ENCODE measurements at regions not wholly inside any gene's neighbourhood (a gene's known extent, or its start where the extent isn't known, plus 50 kb on each side); places are given as distances from the start of the nearest gene placed in this dataset.

- no peaks in the 10 kb centered on the region for H3K4me1 ChIP-seq (ENCODE audit: control insufficient read depth, low read depth, low read length)
- H3K36me3 ChIP-seq (ENCODE audit: control insufficient read depth, low read depth, low read length), result no peaks in the 10 kb centered on the region
- H3K27ac ChIP-seq (ENCODE audit: low read length), result no peak overlapping the region
- no peak overlapping the region for H3K9ac ChIP-seq (ENCODE audit: low read length)
- no peak overlapping the region for H3K4me3 ChIP-seq (ENCODE audit: low read length)
- H3K9me3 ChIP-seq (ENCODE audit: control insufficient read depth, low read depth, low read length), result no peaks in the 10 kb centered on the region
- no peaks in the 10 kb centered on the region for H3K27me3 ChIP-seq (ENCODE audit: control insufficient read depth, insufficient read depth, low read length)
Measured at GRCh38 chr6:21382821-21383449, 210.6 kb upstream of the SOX4 start.

- no peak overlapping the region for H3K27ac ChIP-seq (ENCODE audit: low read length)
- H3K4me1 ChIP-seq (ENCODE audit: control insufficient read depth, low read depth, low read length), result no peaks in the 10 kb centered on the region
- no peak overlapping the region for H3K4me3 ChIP-seq (ENCODE audit: low read length)
- no peaks in the 10 kb centered on the region for H3K9me3 ChIP-seq (ENCODE audit: control insufficient read depth, low read depth, low read length)
- no peaks in the 10 kb centered on the region for H3K27me3 ChIP-seq (ENCODE audit: control insufficient read depth, insufficient read depth, low read length)
- H3K36me3 ChIP-seq (ENCODE audit: control insufficient read depth, low read depth, low read length), result no peaks in the 10 kb centered on the region
- H3K9ac ChIP-seq (ENCODE audit: low read length), result no peak overlapping the region
Measured at GRCh38 chr6:21383450-21384085, 210.0 kb upstream of the SOX4 start.

GRCh38 chr6:21384216-21384615, 209.3 kb upstream of the SOX4 start:
- Histone ChIP-seq H3K9ac (ENCODE audit: low read length) (no peak overlapping the region), H3K4me1 (ENCODE audit: control insufficient read depth, low read depth, low read length) (no peaks in the 10 kb centered on the region), H3K9me3 (ENCODE audit: control insufficient read depth, low read depth, low read length) (no peaks in the 10 kb centered on the region), H3K27me3 (ENCODE audit: control insufficient read depth, insufficient read depth, low read length) (no peaks in the 10 kb centered on the region), H3K36me3 (ENCODE audit: control insufficient read depth, low read depth, low read length) (no peaks in the 10 kb centered on the region), H3K27ac (ENCODE audit: low read length) (no peak overlapping the region), H3K4me3 (ENCODE audit: low read length) (no peak overlapping the region)

- Histone ChIP-seq H3K27ac (ENCODE audit: low read length) (no peak overlapping the region), H3K27me3 (ENCODE audit: control insufficient read depth, insufficient read depth, low read length) (no peaks in the 10 kb centered on the region), H3K9ac (ENCODE audit: low read length) (no peak overlapping the region), H3K9me3 (ENCODE audit: control insufficient read depth, low read depth, low read length) (no peaks in the 10 kb centered on the region), H3K4me1 (ENCODE audit: control insufficient read depth, low read depth, low read length) (no peaks in the 10 kb centered on the region), H3K4me3 (ENCODE audit: low read length) (no peak overlapping the region), H3K36me3 (ENCODE audit: control insufficient read depth, low read depth, low read length) (no peaks in the 10 kb centered on the region)
Measured at GRCh38 chr6:21386744-21387143, 206.8 kb upstream of the SOX4 start.

- Histone ChIP-seq H3K36me3 (ENCODE audit: control insufficient read depth, low read depth, low read length) (no peaks in the 10 kb centered on the region), H3K9ac (ENCODE audit: low read length) (no peak overlapping the region), H3K27me3 (ENCODE audit: control insufficient read depth, insufficient read depth, low read length) (no peaks in the 10 kb centered on the region), H3K4me3 (ENCODE audit: low read length) (no peak overlapping the region), H3K27ac (ENCODE audit: low read length) (no peak overlapping the region), H3K4me1 (ENCODE audit: control insufficient read depth, low read depth, low read length) (no peaks in the 10 kb centered on the region), H3K9me3 (ENCODE audit: control insufficient read depth, low read depth, low read length) (no peaks in the 10 kb centered on the region)
Measured at GRCh38 chr6:21390532-21391213, 202.9 kb upstream of the SOX4 start.

- no peaks in the 10 kb centered on the region for H3K4me1 ChIP-seq (ENCODE audit: control insufficient read depth, low read depth, low read length)
- no peaks in the 10 kb centered on the region for H3K36me3 ChIP-seq (ENCODE audit: control insufficient read depth, low read depth, low read length)
- no peak overlapping the region for H3K9ac ChIP-seq (ENCODE audit: low read length)
- H3K9me3 ChIP-seq (ENCODE audit: control insufficient read depth, low read depth, low read length), result no peaks in the 10 kb centered on the region
- no peak overlapping the region for H3K27ac ChIP-seq (ENCODE audit: low read length)
- H3K27me3 ChIP-seq (ENCODE audit: control insufficient read depth, insufficient read depth, low read length), result no peaks in the 10 kb centered on the region
- no peak overlapping the region for H3K4me3 ChIP-seq (ENCODE audit: low read length)
Measured at GRCh38 chr6:21392177-21392576, 201.4 kb upstream of the SOX4 start.

- Histone ChIP-seq H3K9ac (ENCODE audit: low read length) (no peak overlapping the region), H3K4me3 (ENCODE audit: low read length) (no peak overlapping the region), H3K4me1 (ENCODE audit: control insufficient read depth, low read depth, low read length) (no peaks in the 10 kb centered on the region), H3K27ac (ENCODE audit: low read length) (no peak overlapping the region), H3K36me3 (ENCODE audit: control insufficient read depth, low read depth, low read length) (no peaks in the 10 kb centered on the region), H3K9me3 (ENCODE audit: control insufficient read depth, low read depth, low read length) (no peaks in the 10 kb centered on the region), H3K27me3 (ENCODE audit: control insufficient read depth, insufficient read depth, low read length) (no peaks in the 10 kb centered on the region)
Measured at GRCh38 chr6:21393441-21394165, 199.9 kb upstream of the SOX4 start.

GRCh38 chr6:21395121-21395520, 198.4 kb upstream of the SOX4 start:
- Histone ChIP-seq H3K4me3 (ENCODE audit: low read length) (no peak overlapping the region), H3K9ac (ENCODE audit: low read length) (no peak overlapping the region), H3K9me3 (ENCODE audit: control insufficient read depth, low read depth, low read length) (no peaks in the 10 kb centered on the region), H3K36me3 (ENCODE audit: control insufficient read depth, low read depth, low read length) (no peaks in the 10 kb centered on the region), H3K27ac (ENCODE audit: low read length) (no peak overlapping the region), H3K27me3 (ENCODE audit: control insufficient read depth, insufficient read depth, low read length) (no peaks in the 10 kb centered on the region), H3K4me1 (ENCODE audit: control insufficient read depth, low read depth, low read length) (no peaks in the 10 kb centered on the region)

- no peaks in the 10 kb centered on the region for H3K4me1 ChIP-seq (ENCODE audit: control insufficient read depth, low read depth, low read length)
- H3K36me3 ChIP-seq (ENCODE audit: control insufficient read depth, low read depth, low read length), result no peaks in the 10 kb centered on the region
- H3K27me3 ChIP-seq (ENCODE audit: control insufficient read depth, insufficient read depth, low read length), result no peaks in the 10 kb centered on the region
- H3K27ac ChIP-seq (ENCODE audit: low read length), result no peak overlapping the region
- H3K9me3 ChIP-seq (ENCODE audit: control insufficient read depth, low read depth, low read length), result no peaks in the 10 kb centered on the region
- no peak overlapping the region for H3K9ac ChIP-seq (ENCODE audit: low read length)
- H3K4me3 ChIP-seq (ENCODE audit: low read length), result no peak overlapping the region
Measured at GRCh38 chr6:21396313-21396712, 197.2 kb upstream of the SOX4 start.

- H3K9me3 ChIP-seq (ENCODE audit: control insufficient read depth, low read depth, low read length), result no peaks in the 10 kb centered on the region
- no peaks in the 10 kb centered on the region for H3K27me3 ChIP-seq (ENCODE audit: control insufficient read depth, insufficient read depth, low read length)
- no peak overlapping the region for H3K27ac ChIP-seq (ENCODE audit: low read length)
- no peak overlapping the region for H3K4me3 ChIP-seq (ENCODE audit: low read length)
- H3K36me3 ChIP-seq (ENCODE audit: control insufficient read depth, low read depth, low read length), result no peaks in the 10 kb centered on the region
- H3K4me1 ChIP-seq (ENCODE audit: control insufficient read depth, low read depth, low read length), result no peaks in the 10 kb centered on the region
- no peak overlapping the region for H3K9ac ChIP-seq (ENCODE audit: low read length)
Measured at GRCh38 chr6:21398741-21399325, 194.7 kb upstream of the SOX4 start.

GRCh38 chr6:21402368-21402767, 191.2 kb upstream of the SOX4 start:
- no peak overlapping the region for H3K27ac ChIP-seq (ENCODE audit: low read length)

More at GRCh38 chr6:21402368-21402767, 191.2 kb upstream of the SOX4 start:
- Histone ChIP-seq H3K27me3 (ENCODE audit: control insufficient read depth, insufficient read depth, low read length) (no peaks in the 10 kb centered on the region), H3K4me3 (ENCODE audit: low read length) (no peak overlapping the region), H3K36me3 (ENCODE audit: control insufficient read depth, low read depth, low read length) (no peaks in the 10 kb centered on the region), H3K4me1 (ENCODE audit: control insufficient read depth, low read depth, low read length) (no peaks in the 10 kb centered on the region), H3K9me3 (ENCODE audit: control insufficient read depth, low read depth, low read length) (no peaks in the 10 kb centered on the region), H3K9ac (ENCODE audit: low read length) (no peak overlapping the region)
